ENCODE measurements at regions not wholly inside any gene's neighbourhood (a gene's known extent, or its start where the extent isn't known, plus 50 kb on each side); places are given as distances from the start of the nearest gene placed in this dataset.

GRCh38 chr5:88483964-88484672, 215.5 kb upstream of the TMEM161B start:
- no peak for DNase-seq

DNA sequence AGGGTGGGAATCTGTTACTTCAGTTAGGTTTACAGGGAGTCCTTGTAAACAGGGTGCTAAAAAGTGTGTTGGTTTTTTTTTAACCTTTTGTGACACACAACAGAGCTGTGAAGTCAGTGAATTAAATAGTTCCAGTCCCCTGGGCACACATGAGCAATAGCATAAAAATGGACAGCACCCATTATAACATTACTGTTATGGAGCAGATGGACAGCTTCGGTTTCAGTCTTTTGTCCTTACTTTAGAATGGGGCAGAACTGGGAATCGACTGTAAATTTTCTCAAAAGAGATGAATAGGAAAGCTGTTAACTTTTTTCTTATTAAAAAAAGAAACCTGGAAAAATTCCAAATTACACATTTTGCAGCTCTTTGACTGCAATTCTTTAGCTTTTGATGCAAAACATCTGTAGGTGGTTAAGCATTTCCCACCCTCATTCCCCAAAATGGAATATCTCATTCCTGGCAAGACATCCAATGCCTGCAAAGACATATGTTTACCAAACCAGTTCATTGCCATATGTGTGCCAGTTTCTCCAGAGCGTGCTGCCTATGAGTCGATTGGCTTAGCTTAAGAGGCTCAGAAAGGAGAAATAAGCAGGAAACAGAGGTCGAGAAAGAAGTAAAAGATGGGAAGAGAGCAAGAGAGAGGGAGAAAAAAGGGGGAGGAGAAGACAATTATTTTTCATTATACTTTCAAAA, 212.3 kb upstream of the TMEM161B start:
- peak; percentile 29 to 78 for DNase-seq

DNA sequence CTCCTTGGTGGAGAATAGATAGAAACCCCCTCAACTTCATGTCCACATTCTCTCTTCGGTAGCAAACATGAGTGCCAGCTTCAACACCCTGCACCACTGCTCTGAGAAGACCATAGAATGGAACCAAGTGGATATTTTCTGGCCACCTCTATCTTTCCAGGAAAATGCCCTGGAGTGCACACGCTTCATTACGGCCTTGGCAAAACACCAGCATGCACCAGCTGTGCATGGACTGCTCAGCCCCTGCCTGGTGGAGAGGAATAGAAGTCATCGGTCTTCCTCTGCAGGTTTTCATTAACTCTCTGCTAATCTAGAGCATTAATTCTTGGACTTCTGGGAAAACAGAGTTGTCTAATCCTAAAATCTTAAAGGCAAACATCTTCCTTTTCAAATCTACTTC, 211.6 kb upstream of the TMEM161B start:
- peak; percentile 57 to 71 for DNase-seq

DNA sequence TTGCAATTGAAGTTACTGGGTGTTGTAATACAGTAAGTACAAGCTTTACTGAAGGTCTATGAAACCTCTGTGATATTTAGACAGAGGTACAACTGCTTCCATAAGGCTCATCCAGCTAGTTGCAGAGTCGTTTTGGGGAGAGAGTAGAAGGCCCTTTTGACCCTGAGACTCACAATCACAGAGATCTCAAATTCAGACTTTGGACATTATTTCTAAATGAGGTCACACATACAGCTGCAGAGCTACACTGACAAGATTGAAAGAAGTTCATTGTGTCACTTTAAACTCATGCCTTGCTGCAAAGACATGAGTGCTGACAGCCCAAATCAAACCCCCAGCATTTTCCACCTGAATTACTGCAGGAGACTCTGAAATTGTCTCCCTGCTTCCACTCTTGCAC, 205.9 kb upstream of the TMEM161B start:
- no peak for DNase-seq

DNA sequence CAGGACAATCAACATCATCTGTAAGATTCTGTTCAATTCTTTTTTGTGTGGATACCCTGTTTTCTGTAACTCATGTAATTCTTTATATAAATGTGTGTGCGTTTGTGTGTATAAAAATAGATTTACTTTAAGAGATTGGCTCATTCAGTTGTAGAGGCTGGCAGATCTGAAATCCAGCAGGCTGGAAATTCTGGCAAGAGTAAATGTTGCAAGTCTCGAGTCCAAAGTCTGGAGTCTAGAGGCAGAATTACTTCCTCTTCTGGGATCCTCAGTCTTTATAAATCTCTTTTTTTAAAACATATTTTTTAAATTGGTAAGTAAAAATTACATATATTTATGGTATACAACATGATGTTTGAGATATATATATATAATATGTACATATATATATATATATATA, 202.1 kb upstream of the TMEM161B start:
- no peak for DNase-seq

DNA sequence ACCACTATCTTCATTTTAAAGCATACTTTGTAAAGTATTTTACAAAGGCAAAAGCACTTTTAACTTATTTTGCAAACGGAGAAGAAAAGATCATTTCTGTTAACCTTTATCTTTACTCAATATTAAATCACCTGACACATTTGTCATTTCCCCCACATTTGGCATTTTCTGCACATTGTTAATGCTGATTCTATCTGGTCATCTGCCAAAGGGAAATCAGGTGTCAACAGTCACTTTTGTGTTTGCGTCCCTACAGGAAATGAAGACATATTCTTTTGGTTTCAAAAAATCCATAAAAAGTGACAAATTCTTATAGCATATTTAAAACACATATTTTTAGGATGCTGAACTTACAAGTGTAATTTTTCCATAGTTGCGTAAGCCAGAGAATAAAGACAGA, 191.3 kb upstream of the TMEM161B start:
- DNase-seq: peak in 1 of 2 experiments; percentile 15

GRCh38 chr5:88452820-88453219, 184.2 kb upstream of the TMEM161B start:
- no peak for DNase-seq

DNA sequence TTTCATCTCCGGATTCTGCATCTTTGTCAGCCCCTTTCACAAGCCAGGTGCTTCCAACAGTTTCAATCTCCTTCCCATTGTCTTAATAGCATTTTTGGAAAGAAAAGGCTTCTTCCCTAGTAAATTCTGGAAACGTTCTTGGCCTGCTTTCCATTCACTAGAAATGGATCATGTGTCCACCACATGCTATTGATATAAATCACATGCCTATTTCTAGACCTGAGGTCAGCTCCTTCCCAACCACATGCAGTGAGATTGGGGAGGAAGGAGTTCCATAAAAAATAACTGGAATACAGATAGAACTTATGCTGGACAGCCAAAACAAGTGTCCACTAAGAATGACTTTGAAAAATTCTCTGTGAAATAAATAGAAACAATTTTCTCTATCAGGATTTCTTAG, 181.6 kb upstream of the TMEM161B start:
- DNase-seq: no peak

DNA sequence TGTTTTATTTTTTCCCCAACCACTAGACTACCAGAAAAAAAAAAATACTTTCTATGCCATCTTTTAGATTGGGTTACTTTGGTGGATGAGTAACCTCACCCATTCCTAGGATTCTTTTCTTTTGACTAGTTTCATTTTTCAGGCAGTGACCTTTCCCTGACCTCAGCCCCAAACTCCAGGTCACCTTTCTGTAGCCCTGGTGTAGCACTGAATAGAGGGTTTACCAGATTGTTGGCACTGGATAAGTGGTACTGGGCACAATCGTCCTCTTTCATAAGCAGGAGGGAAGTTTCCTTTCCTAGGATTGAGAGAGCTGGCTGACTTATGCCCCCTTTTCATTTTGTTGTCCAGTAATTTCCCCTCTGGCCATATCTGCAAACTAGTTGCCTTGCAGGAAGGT, 169.4 kb upstream of the TMEM161B start:
- DNase-seq: no peak

DNA sequence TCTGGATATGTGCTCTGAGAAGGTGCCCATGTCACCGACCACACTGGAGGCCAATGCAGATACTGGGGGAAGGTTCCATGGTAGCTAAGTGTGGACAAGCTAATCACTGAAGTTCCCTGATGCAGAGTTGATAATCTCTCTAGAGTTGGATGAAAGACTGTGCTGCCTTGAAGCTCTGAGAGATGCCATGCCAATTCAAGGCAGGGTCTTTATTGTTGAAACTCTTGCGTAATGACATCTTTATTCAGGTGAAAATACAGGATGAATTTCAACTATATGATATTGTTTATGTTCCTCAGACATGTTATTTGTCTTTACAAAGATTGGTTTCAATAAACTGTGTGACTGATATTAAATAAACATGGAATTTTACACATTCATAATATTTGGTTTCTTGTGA, 167.6 kb upstream of the TMEM161B start:
- no peak for DNase-seq

GRCh38 chr5:88428633-88429032, 160.0 kb upstream of the TMEM161B start:
- DNase-seq: no peak

- no peak for DNase-seq
These were observed 157.8 kb upstream of the TMEM161B start for GRCh38 chr5:88426441-88426840.

DNA sequence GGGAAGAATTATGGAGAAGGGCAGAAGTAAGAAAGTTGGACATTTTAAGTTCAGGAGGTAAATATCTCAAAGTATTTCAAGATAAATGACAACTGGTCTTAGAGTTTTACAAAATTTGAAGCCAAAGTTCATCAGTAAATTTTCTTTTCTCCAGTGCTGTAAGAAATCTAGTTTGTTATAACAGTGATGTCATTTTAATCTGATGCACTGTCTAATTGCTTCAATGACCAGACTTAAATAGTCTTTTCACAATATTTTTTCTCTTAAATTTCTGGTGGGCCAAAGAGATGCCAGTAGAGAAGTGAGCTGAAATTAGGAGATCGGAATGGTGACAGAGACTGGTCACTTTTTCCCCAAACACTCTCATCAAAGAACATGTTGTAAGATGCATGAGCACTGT, 156.5 kb upstream of the TMEM161B start:
- DNase-seq: no peak

- no peak for DNase-seq
These were observed 151.3 kb upstream of the TMEM161B start for GRCh38 chr5:88419931-88420330.

DNA sequence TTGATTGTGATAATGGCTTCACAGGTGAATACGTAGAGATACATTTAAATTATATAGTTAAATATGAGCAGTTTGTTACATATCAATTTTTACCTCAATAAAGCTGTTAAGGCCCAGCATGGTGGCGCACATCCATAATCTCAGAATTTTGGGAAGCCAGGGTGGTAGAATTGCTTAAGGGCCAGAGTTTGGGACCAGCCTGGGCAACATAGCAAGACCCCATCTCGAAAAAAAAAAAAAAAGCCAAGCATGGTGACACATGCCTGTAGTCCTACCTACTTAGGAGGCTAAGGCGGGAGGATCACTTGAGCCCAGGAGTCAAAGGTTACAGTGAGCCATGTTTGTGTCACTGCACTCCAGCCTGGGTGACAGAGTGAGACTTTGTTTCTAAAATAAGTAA, 138.7 kb upstream of the TMEM161B start:
- no peak for DNase-seq

DNA sequence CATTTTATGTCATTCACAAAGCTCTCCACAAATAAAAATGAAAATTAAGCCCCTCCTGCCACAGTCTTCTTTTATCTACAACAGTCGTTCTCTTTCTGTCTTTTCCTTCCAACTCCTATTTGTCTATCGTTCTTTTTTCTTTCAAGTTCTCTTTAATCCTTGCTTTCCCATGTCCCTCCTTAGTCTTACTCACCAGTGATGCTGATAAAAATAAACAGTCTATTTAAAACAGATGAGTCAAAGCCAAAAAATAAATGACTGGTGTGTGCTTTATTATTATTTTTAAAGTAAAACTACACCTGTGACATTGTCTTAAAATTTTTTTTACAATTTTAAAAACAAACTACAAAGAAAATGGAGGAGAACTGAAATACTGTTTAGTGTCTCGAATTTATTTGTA, 137.1 kb upstream of the TMEM161B start:
- no peak for DNase-seq

GRCh38 chr5:88404405-88404804, 135.8 kb upstream of the TMEM161B start:
- no peak for DNase-seq

- no peak for DNase-seq
These were observed 133.0 kb upstream of the TMEM161B start for GRCh38 chr5:88401686-88402085.

GRCh38 chr5:88401228-88401627, 132.6 kb upstream of the TMEM161B start:
- DNase-seq: no peak

DNA sequence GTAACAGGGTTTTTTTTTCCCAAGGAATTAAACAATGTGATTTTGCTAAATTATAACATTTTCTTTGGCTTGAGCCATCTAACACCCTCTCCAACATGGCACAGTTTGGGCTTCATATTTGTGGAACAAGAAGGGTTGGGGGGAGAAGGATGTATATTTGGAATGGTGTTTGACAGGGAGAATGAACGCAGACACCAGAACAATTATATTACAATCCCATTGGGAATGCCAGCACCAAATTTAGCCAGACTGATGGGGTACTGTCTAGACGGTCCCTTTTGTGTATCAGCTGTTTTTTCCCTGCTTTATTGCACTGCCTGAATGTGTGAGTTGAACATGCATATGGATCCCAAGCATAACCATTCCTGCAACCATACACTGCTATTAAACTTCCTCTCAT, 130.9 kb upstream of the TMEM161B start:
- DNase-seq: no peak

DNA sequence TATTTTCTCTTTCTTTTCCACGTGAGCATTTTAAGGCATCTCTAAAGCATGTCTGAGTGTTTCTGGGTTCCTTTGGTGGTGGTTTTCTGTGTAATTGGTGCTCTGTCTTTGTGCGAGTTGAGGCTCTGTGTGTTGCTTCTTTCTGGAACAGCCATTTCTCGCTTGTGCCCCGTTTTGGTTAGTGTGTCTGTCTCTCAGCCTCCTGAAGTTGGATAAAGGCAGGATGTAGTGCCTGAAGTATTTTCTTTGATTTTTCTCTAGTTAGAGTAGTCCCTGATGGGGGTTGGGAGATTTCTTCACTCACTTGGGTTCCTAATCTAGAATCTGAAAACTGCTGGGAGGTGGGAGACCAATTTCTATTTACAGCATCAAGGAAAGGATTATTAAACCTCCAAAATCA, 129.7 kb upstream of the TMEM161B start:
- DNase-seq: no peak

DNA sequence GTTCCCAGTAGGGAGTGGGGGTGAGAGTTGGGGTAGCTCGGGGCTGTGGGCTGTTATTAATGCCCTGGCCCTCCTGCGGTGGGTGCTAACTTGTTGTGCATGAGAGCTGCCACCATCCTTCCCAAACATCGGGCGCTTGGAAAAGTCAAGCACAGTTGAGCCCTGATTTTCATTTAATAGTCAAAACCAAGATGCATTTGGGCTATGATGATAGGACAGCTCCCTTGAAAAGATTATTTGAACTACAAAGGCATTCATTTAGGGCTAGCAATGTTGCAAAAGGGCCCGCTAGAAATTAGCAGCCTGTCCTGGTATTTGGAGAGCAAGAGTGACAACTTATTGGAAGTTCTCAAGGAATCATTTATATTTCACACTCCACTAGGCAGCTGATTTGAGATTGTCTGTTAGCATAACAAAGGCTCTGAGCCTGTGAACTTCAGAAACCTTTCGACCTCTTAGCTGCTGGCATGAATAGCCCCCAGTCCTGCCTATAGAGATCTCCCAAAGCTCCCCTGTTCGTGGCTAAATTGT, 128.2 kb upstream of the TMEM161B start:
- no peak for DNase-seq

DNA sequence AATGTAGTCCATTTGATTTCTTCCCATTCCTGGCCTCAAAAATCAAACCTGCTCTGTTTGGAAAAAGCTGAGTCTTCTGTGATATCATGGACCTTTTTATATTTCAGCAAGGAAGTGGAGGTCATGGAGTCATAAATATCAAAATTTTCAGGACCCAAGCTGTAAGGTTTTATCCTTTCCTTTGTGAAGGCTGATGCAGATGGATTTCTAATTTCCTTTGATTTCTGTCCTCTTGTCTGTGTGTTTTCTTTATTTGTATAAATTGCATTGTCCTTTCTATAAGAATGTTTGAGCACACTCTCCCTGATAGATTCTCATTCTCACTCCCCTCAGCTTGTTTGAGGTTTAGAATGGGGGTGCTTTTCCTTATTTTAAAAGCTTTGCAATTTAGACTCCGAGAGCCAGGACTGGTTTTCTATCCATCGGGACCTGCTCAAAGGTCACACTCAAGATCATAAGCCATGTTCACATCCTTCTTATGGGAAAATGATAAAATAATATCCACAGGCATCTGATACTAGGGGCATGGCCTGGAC, 127.4 kb upstream of the TMEM161B start:
- no peak for DNase-seq

GRCh38 chr5:88395264-88395663, 126.6 kb upstream of the TMEM161B start:
- DNase-seq: no peak

Data from NCI-H2081 (cell line).